ENCODE measurements at regions not wholly inside any gene's neighbourhood (a gene's known extent, or its start where the extent isn't known, plus 50 kb on each side); places are given as distances from the start of the nearest gene placed in this dataset.

- TF ChIP-seq ATF2 (IDR thresholded peaks at IDR 0.05; ENCODE audit: low read length) (no peak), GABPA (IDR thresholded peaks at IDR 0.05; ENCODE audit: borderline replicate concordance, insufficient read depth, low read length) (no peak)
Measured at GRCh38 chr9:99594056-99594780, 227.5 kb upstream of the NR4A3 start (continued).
